GM23338 (cell line): ENCODE measurements at regions not wholly inside any gene's neighbourhood (a gene's known extent, or its start where the extent isn't known, plus 50 kb on each side); places are given as distances from the start of the nearest gene placed in this dataset.

Source experiments
- ATAC-seq: fragments of 200-7000 bp; cut with Tn5 transposase; 3 replicates; pipeline ENCODE4 v1.9.1; 2020
- DNase-seq: peaks from one replicate; pipeline ENCODE4 v3.0.0-alpha.2; 2015; ENCODE audit warnings: low spot score
- H2AFZ ChIP-seq: fragments of 200-600 bp; sonication (generic); 2 replicates; pipeline ENCODE4 v1.8.0; 2016; ENCODE audit warnings: antibody characterized with exemption, mild to moderate bottlenecking, moderate library complexity
- H3F3A ChIP-seq: fragments of 200-600 bp; sonication (generic); replicated peaks from 2 replicates; pipeline ENCODE4 v1.8.0; 2017; ENCODE audit warnings: antibody characterized with exemption, mixed run types, low read depth
- H3K27ac ChIP-seq: fragments of 200-600 bp; sonication (generic); 2 replicates; pipeline ENCODE4 v1.6.1; 2016; ENCODE audit warnings: low read depth
- H3K27me3 ChIP-seq: fragments of 200-600 bp; sonication (generic); 2 replicates; pipeline ENCODE4 v1.8.0; 2016; ENCODE audit warnings: mild to moderate bottlenecking, mixed run types, moderate library complexity; ENCODE audit not compliant: insufficient read depth
- H3K36me3 ChIP-seq: fragments of 200-600 bp; sonication (generic); 2 replicates; pipeline ENCODE4 v1.8.0; 2016; ENCODE audit warnings: mild to moderate bottlenecking; ENCODE audit not compliant: insufficient read depth
- H3K4me1 ChIP-seq: fragments of 200-600 bp; sonication (generic); 2 replicates; pipeline ENCODE4 v1.8.0; 2016; ENCODE audit warnings: mild to moderate bottlenecking, moderate library complexity; ENCODE audit not compliant: insufficient read depth
- H3K4me2 ChIP-seq: fragments of 200-600 bp; sonication (generic); 2 replicates; pipeline ENCODE4 v1.7.1; 2017; ENCODE audit warnings: mixed run types
- H3K4me3 ChIP-seq: fragments of 200-600 bp; sonication (generic); 2 replicates; pipeline ENCODE4 v1.6.1; 2016; ENCODE audit warnings: mixed run types
- H3K79me2 ChIP-seq: fragments of 200-600 bp; sonication (generic); replicated peaks from 2 replicates; pipeline ENCODE4 v1.8.0; 2017; ENCODE audit warnings: mild to moderate bottlenecking; ENCODE audit not compliant: insufficient read depth
- H3K9me2 ChIP-seq: fragments of 200-600 bp; sonication (generic); 2 replicates; pipeline ENCODE4 v1.8.0; 2017; ENCODE audit not compliant: insufficient read depth
- H4K20me1 ChIP-seq: fragments of 200-600 bp; sonication (generic); replicated peaks from 2 replicates; pipeline ENCODE4 v1.8.0; 2017; ENCODE audit warnings: mild to moderate bottlenecking; ENCODE audit not compliant: insufficient read depth
- H3K27ac Mint-ChIP-seq: 2 replicates; pipeline ENCODE4 v1.8.0; 2020; ENCODE audit warnings: inconsistent platforms, mild to moderate bottlenecking, moderate library complexity, mixed read lengths
- H3K27me3 Mint-ChIP-seq: 3 replicates; pipeline ENCODE4 v1.8.0; 2022; ENCODE audit warnings: low read depth, mild to moderate bottlenecking, moderate library complexity, mixed read lengths, inconsistent platforms; ENCODE audit not compliant: insufficient read depth, poor library complexity
- H3K36me3 Mint-ChIP-seq: 3 replicates; pipeline ENCODE4 v1.8.0; 2021; ENCODE audit warnings: low read depth, mild to moderate bottlenecking, inconsistent platforms, moderate library complexity, mixed read lengths
- H3K4me1 Mint-ChIP-seq: 3 replicates; pipeline ENCODE4 v1.8.0; 2020; ENCODE audit warnings: mild to moderate bottlenecking, inconsistent platforms, mixed read lengths
- H3K4me3 Mint-ChIP-seq: 3 replicates; pipeline ENCODE4 v1.8.0; 2021; ENCODE audit warnings: moderate library complexity, mild to moderate bottlenecking, inconsistent platforms, mixed read lengths
- H3K9me3 Mint-ChIP-seq: 3 replicates; pipeline ENCODE4 v1.8.0; 2020; ENCODE audit warnings: moderate library complexity, mild to moderate bottlenecking, inconsistent platforms, mixed read lengths
- CREB1 ChIP-seq: fragments of 250-450 bp; sonication (Bioruptor Pico); IDR thresholded peaks from 2 replicates; pipeline ENCODE4 v1.5.0; 2020; ENCODE audit warnings: low read depth, mild to moderate bottlenecking, moderate library complexity
- ETS1 ChIP-seq: IDR thresholded peaks from 2 replicates; pipeline ENCODE4 v1.6.1; 2016; ENCODE audit warnings: antibody characterized with exemption
- EZH2phosphoT487 ChIP-seq: fragments of 200-600 bp; sonication (generic); IDR thresholded peaks from one replicate; pipeline ENCODE4 v1.8.1; 2018; ENCODE audit warnings: antibody characterized with exemption; ENCODE audit not compliant: unreplicated experiment
- JUNB ChIP-seq: IDR thresholded peaks from one replicate; pipeline ENCODE4 v1.6.1; 2016; ENCODE audit warnings: antibody characterized with exemption; ENCODE audit not compliant: unreplicated experiment
- NANOG ChIP-seq: IDR thresholded peaks from 2 replicates; pipeline ENCODE4 v1.6.1; 2016; ENCODE audit warnings: antibody characterized with exemption, borderline replicate concordance
- STAT1 ChIP-seq: IDR thresholded peaks from one replicate; pipeline ENCODE4 v1.6.1; 2016; ENCODE audit warnings: antibody characterized with exemption; ENCODE audit not compliant: unreplicated experiment
- ZNF331 ChIP-seq: fragments of 250-450 bp; sonication (Bioruptor Pico); IDR thresholded peaks from 2 replicates; pipeline ENCODE4 v1.5.0; 2020; ENCODE audit warnings: low read depth, mild to moderate bottlenecking, moderate library complexity
- TF ChIP-seq, protein P1 (sequence below): fragments of 250-450 bp; sonication (Bioruptor Pico); IDR thresholded peaks from 2 replicates; pipeline ENCODE4 v1.5.0; 2020; ENCODE audit warnings: mild to moderate bottlenecking, moderate library complexity

GRCh38 chr19:30253581-30253996 is 118.6 kb upstream of the ZNF536 start (continued):
- TF ChIP-seq, protein P1, sequence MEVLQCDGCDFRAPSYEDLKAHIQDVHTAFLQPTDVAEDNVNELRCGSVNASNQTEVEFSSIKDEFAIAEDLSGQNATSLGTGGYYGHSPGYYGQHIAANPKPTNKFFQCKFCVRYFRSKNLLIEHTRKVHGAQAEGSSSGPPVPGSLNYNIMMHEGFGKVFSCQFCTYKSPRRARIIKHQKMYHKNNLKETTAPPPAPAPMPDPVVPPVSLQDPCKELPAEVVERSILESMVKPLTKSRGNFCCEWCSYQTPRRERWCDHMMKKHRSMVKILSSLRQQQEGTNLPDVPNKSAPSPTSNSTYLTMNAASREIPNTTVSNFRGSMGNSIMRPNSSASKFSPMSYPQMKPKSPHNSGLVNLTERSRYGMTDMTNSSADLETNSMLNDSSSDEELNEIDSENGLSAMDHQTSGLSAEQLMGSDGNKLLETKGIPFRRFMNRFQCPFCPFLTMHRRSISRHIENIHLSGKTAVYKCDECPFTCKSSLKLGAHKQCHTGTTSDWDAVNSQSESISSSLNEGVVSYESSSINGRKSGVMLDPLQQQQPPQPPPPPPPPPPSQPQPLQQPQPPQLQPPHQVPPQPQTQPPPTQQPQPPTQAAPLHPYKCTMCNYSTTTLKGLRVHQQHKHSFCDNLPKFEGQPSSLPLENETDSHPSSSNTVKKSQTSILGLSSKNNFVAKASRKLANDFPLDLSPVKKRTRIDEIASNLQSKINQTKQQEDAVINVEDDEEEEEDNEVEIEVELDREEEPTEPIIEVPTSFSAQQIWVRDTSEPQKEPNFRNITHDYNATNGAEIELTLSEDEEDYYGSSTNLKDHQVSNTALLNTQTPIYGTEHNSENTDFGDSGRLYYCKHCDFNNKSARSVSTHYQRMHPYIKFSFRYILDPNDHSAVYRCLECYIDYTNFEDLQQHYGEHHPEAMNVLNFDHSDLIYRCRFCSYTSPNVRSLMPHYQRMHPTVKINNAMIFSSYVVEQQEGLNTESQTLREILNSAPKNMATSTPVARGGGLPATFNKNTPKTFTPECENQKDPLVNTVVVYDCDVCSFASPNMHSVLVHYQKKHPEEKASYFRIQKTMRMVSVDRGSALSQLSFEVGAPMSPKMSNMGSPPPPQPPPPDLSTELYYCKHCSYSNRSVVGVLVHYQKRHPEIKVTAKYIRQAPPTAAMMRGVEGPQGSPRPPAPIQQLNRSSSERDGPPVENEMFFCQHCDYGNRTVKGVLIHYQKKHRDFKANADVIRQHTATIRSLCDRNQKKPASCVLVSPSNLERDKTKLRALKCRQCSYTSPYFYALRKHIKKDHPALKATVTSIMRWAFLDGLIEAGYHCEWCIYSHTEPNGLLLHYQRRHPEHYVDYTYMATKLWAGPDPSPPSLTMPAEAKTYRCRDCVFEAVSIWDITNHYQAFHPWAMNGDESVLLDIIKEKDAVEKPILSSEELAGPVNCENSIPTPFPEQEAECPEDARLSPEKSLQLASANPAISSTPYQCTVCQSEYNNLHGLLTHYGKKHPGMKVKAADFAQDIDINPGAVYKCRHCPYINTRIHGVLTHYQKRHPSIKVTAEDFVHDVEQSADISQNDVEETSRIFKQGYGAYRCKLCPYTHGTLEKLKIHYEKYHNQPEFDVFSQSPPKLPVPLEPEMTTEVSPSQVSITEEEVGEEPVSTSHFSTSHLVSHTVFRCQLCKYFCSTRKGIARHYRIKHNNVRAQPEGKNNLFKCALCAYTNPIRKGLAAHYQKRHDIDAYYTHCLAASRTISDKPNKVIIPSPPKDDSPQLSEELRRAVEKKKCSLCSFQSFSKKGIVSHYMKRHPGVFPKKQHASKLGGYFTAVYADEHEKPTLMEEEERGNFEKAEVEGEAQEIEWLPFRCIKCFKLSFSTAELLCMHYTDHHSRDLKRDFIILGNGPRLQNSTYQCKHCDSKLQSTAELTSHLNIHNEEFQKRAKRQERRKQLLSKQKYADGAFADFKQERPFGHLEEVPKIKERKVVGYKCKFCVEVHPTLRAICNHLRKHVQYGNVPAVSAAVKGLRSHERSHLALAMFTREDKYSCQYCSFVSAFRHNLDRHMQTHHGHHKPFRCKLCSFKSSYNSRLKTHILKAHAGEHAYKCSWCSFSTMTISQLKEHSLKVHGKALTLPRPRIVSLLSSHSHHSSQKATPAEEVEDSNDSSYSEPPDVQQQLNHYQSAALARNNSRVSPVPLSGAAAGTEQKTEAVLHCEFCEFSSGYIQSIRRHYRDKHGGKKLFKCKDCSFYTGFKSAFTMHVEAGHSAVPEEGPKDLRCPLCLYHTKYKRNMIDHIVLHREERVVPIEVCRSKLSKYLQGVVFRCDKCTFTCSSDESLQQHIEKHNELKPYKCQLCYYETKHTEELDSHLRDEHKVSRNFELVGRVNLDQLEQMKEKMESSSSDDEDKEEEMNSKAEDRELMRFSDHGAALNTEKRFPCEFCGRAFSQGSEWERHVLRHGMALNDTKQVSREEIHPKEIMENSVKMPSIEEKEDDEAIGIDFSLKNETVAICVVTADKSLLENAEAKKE (CRISPR knock-in tag), result no peak

GRCh38 chr19:30254158-30254557 is 118.0 kb upstream of the ZNF536 start:
- H3K27ac ChIP-seq, result no peak overlapping the region
- Mint-ChIP-seq H3K9me3 (no peaks in the 10 kb centered on the region; the same call in 2 of the 3 replicates), H3K36me3 (no peaks in the 10 kb centered on the region), H3K4me3 (no peak overlapping the region), H3K4me1 (peaks cover 47% of the 10 kb centered on the region), H3K27ac (no peak overlapping the region), H3K27me3 (no peaks in the 10 kb centered on the region)
- peaks cover 8% of the 10 kb centered on the region; the same call in 1 of the 2 replicates for H3K9me2 ChIP-seq
- no peaks in the 10 kb centered on the region for H4K20me1 ChIP-seq
- no peak overlapping the region for H3K4me3 ChIP-seq
- DNase-seq (no peak), ATAC-seq (no peak)
- H3F3A ChIP-seq, result no peaks in the 10 kb centered on the region
- H2AFZ ChIP-seq, result no peak overlapping the region
- H3K4me1 ChIP-seq, result peaks cover 33% of the 10 kb centered on the region
- no peak overlapping the region for H3K4me2 ChIP-seq
- no peaks in the 10 kb centered on the region for H3K79me2 ChIP-seq
- H3K27me3 ChIP-seq, result no peaks in the 10 kb centered on the region
- H3K36me3 ChIP-seq, result no peaks in the 10 kb centered on the region
- no peak for TF ChIP-seq NANOG
- no peak for TF ChIP-seq ETS1
- TF ChIP-seq, protein P1 (CRISPR knock-in tag), result no peak
- TF ChIP-seq CREB1 (CRISPR knock-in tag), result no peak
- no peak for TF ChIP-seq EZH2phosphoT487
- no peak for TF ChIP-seq JUNB
- TF ChIP-seq ZNF331 (CRISPR knock-in tag), result no peak
- no peak for TF ChIP-seq STAT1
